ENCODE measurements at regions not wholly inside any gene's neighbourhood (a gene's known extent, or its start where the extent isn't known, plus 50 kb on each side); places are given as distances from the start of the nearest gene placed in this dataset.

GRCh38 chr10:78358351-78358750 lies 324.7 kb downstream of the RPS24 start:
- no peak for DNase-seq (ENCODE audit: low read depth)
- in situ Hi-C loops (cut with HindIII; ENCODE audit: low sequenced_read_pairs): loop anchor here (10.0 kb wide), 1 partner anchor 676 kb away; no protein-coding TSS in a partner anchor
- no peak for TF ChIP-seq CTCF (IDR thresholded peaks at IDR 0.05; ENCODE audit: low read depth, low read length, missing control alignments)
- no peak overlapping the region for H3K4me3 ChIP-seq (ENCODE audit: low read depth, low read length)

- TF ChIP-seq CTCF (IDR thresholded peaks at IDR 0.05; ENCODE audit: low read depth, low read length, missing control alignments): no peak
- in situ Hi-C loops (cut with HindIII; ENCODE audit: low sequenced_read_pairs): loop anchor here (10.0 kb wide), 1 partner anchor 676 kb away; no protein-coding TSS in a partner anchor
- no peak overlapping the region for H3K4me3 ChIP-seq (ENCODE audit: low read depth, low read length)
- DNase-seq (ENCODE audit: low read depth): no peak
Observed at GRCh38 chr10:78358982-78359381, 325.3 kb downstream of the RPS24 start.

GRCh38 chr10:78359640-78360091 lies 326.0 kb downstream of the RPS24 start:
- in situ Hi-C loops (cut with HindIII; ENCODE audit: low sequenced_read_pairs): loop anchor here (10.0 kb wide), 1 partner anchor 675 kb away; no protein-coding TSS in a partner anchor
- no peak for TF ChIP-seq CTCF (IDR thresholded peaks at IDR 0.05; ENCODE audit: low read depth, low read length, missing control alignments)
- DNase-seq (ENCODE audit: low read depth): no peak
- no peak overlapping the region for H3K4me3 ChIP-seq (ENCODE audit: low read depth, low read length)

- no peak overlapping the region for H3K4me3 ChIP-seq (ENCODE audit: low read depth, low read length)
- no peak for TF ChIP-seq CTCF (IDR thresholded peaks at IDR 0.05; ENCODE audit: low read depth, low read length, missing control alignments)
- no peak for DNase-seq (ENCODE audit: low read depth)
- in situ Hi-C loops (cut with HindIII; ENCODE audit: low sequenced_read_pairs): no loop called here
Observed at GRCh38 chr10:78360284-78360683, 326.6 kb downstream of the RPS24 start.

- DNase-seq (ENCODE audit: low read depth): no peak
- in situ Hi-C loops (cut with HindIII; ENCODE audit: low sequenced_read_pairs): no loop called here
- no peak for TF ChIP-seq CTCF (IDR thresholded peaks at IDR 0.05; ENCODE audit: low read depth, low read length, missing control alignments)
- H3K4me3 ChIP-seq (ENCODE audit: low read depth, low read length): no peak overlapping the region
Observed at GRCh38 chr10:78361031-78361430, 327.4 kb downstream of the RPS24 start.

- no peak overlapping the region for H3K4me3 ChIP-seq (ENCODE audit: low read depth, low read length)
- TF ChIP-seq CTCF (IDR thresholded peaks at IDR 0.05; ENCODE audit: low read depth, low read length, missing control alignments): no peak
- in situ Hi-C loops (cut with HindIII; ENCODE audit: low sequenced_read_pairs): no loop called here
- DNase-seq (ENCODE audit: low read depth): no peak
Observed at GRCh38 chr10:78362406-78363022, 328.9 kb downstream of the RPS24 start.
